Islet precursor cell (in vitro differentiated cells): ENCODE measurements at regions not wholly inside any gene's neighbourhood (a gene's known extent, or its start where the extent isn't known, plus 50 kb on each side); places are given as distances from the start of the nearest gene placed in this dataset.

Source experiments
- DNase-seq: peaks from one replicate; pipeline ENCODE4 v3.0.0-alpha.2; 2018

GRCh38 chr10:128599030-128599429 is 472.8 kb upstream of the MKI67 start:
- no peak for DNase-seq

GRCh38 chr10:128599538-128599937 is 473.3 kb upstream of the MKI67 start:
- DNase-seq: no peak

- no peak for DNase-seq
Observed at GRCh38 chr10:128602183-128602582, 476.0 kb upstream of the MKI67 start.

GRCh38 chr10:128604025-128604424 is 477.8 kb upstream of the MKI67 start:
- no peak for DNase-seq

GRCh38 chr10:128605180-128605579 is 479.0 kb upstream of the MKI67 start:
- DNase-seq: no peak

GRCh38 chr10:128606055-128606454 is 479.8 kb upstream of the MKI67 start:
- no peak for DNase-seq

- no peak for DNase-seq
Observed at GRCh38 chr10:128608791-128609190, 482.6 kb upstream of the MKI67 start.

- no peak for DNase-seq
Observed at GRCh38 chr10:128609460-128609859, 483.2 kb upstream of the MKI67 start.

GRCh38 chr10:128610113-128610512 is 483.9 kb upstream of the MKI67 start:
- DNase-seq: no peak

GRCh38 chr10:128612195-128612594 is 486.0 kb upstream of the MKI67 start:
- no peak for DNase-seq

- no peak for DNase-seq
Observed at GRCh38 chr10:128612631-128613030, 486.4 kb upstream of the MKI67 start.

GRCh38 chr10:128614016-128614605 is 487.9 kb upstream of the MKI67 start:
- no peak for DNase-seq

- DNase-seq: no peak
Observed at GRCh38 chr10:128614802-128615553, 488.8 kb upstream of the MKI67 start.

- DNase-seq: peak; percentile 26
Observed at GRCh38 chr10:128617532-128617931, 491.3 kb upstream of the MKI67 start.

- no peak for DNase-seq
Observed at GRCh38 chr10:128622706-128623105, 496.5 kb upstream of the MKI67 start.

- no peak for DNase-seq
Observed at GRCh38 chr10:128623776-128624175, 497.6 kb upstream of the MKI67 start.

GRCh38 chr10:128624656-128625530 is 498.7 kb upstream of the MKI67 start:
- DNase-seq: peak; percentile 42

GRCh38 chr10:128625926-128626325 is 499.7 kb upstream of the MKI67 start:
- DNase-seq: peak; percentile 36

GRCh38 chr10:128626397-128627000 is 500.3 kb upstream of the MKI67 start:
- peak; percentile 69 for DNase-seq

- DNase-seq: no peak
Observed at GRCh38 chr10:128627811-128628210, 501.6 kb upstream of the MKI67 start.

GRCh38 chr10:128628252-128628651 is 502.0 kb upstream of the MKI67 start:
- no peak for DNase-seq

GRCh38 chr10:128629111-128630096 is 503.2 kb upstream of the MKI67 start:
- peak; percentile 98 for DNase-seq
